Karpas-422 (cell line): ENCODE measurements at regions not wholly inside any gene's neighbourhood (a gene's known extent, or its start where the extent isn't known, plus 50 kb on each side); places are given as distances from the start of the nearest gene placed in this dataset.

Source experiments
- DNase-seq: peaks from one replicate; pipeline ENCODE4 v3.0.0-alpha.2; 2015
- H2AFZ ChIP-seq: fragments of 200-600 bp; sonication (generic); 2 replicates; pipeline ENCODE4 v1.6.1; 2014; ENCODE audit warnings: antibody characterized with exemption, low read length, mixed read lengths
- H3K27ac ChIP-seq: fragments of 200-600 bp; sonication (generic); 2 replicates; pipeline ENCODE4 v1.5.1; 2014; ENCODE audit warnings: mild to moderate bottlenecking, low read length, moderate library complexity
- H3K27me3 ChIP-seq: fragments of 200-600 bp; sonication (generic); 2 replicates; pipeline ENCODE4 v1.6.1; 2014; ENCODE audit warnings: low read length, mixed read lengths
- H3K36me3 ChIP-seq: fragments of 200-600 bp; sonication (generic); 2 replicates; pipeline ENCODE4 v1.6.1; 2014; ENCODE audit warnings: low read length, mixed read lengths; ENCODE audit not compliant: insufficient read depth
- H3K4me1 ChIP-seq: fragments of 200-600 bp; sonication (generic); 2 replicates; pipeline ENCODE4 v1.6.1; 2014; ENCODE audit warnings: mild to moderate bottlenecking, low read length, mixed read lengths
- H3K4me2 ChIP-seq: fragments of 200-600 bp; sonication (generic); 2 replicates; pipeline ENCODE4 v1.6.1; 2014; ENCODE audit warnings: low read length, low read depth, mild to moderate bottlenecking; ENCODE audit not compliant: poor library complexity, severe bottlenecking
- H3K4me3 ChIP-seq: fragments of 200-600 bp; sonication (generic); 2 replicates; pipeline ENCODE4 v1.5.1; 2014; ENCODE audit warnings: mild to moderate bottlenecking, antibody characterized with exemption, low read length, mixed read lengths
- H3K79me2 ChIP-seq: fragments of 200-600 bp; sonication (generic); 2 replicates; pipeline ENCODE4 v1.6.1; 2014; ENCODE audit warnings: mild to moderate bottlenecking, low read length, mixed read lengths
- H3K9ac ChIP-seq: fragments of 200-600 bp; sonication (generic); 2 replicates; pipeline ENCODE4 v1.6.0; 2014; ENCODE audit warnings: low read length
- H3K9me2 ChIP-seq: fragments of 200-600 bp; sonication (generic), shearing (Covaris generic); replicated peaks from 2 replicates; pipeline ENCODE4 v1.6.0; 2014; ENCODE audit warnings: mild to moderate bottlenecking, low read length, moderate library complexity; ENCODE audit not compliant: insufficient read depth
- H3K9me3 ChIP-seq: fragments of 300-700, 200-600 bp; sonication (generic); 2 replicates; pipeline ENCODE4 v1.6.1; 2014; ENCODE audit warnings: low read length, mixed read lengths
- H4K20me1 ChIP-seq: fragments of 200-600 bp; sonication (generic); 2 replicates; pipeline ENCODE4 v1.6.1; 2014; ENCODE audit warnings: mild to moderate bottlenecking, antibody characterized with exemption, low read length, low read depth; ENCODE audit not compliant: insufficient read depth

DNA sequence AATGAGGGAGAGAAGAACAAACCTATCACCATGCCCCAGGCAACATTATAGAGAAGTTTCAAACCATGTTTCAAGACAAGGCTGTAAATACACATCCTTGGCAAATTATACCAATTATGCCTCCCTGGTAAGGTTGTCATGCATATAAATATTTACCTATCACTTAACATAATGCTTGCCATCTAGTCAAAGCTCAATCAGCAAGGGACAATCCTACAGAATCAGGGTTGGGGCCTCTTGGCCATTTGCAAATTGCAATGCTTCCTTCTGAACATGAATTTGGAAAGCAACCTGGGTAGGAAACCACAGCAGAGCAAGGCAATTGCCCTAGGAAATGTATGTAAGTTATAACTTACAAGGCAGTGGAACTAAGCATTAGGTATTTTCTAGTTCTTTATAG, 907.2 kb upstream of the CDH2 start:
- no peak overlapping the region for H3K4me3 ChIP-seq
- no peaks in the 10 kb centered on the region for H4K20me1 ChIP-seq
- no peak overlapping the region for H2AFZ ChIP-seq
- H3K4me2 ChIP-seq = no peak overlapping the region
- no peaks in the 10 kb centered on the region for H3K79me2 ChIP-seq
- H3K27me3 ChIP-seq = no peaks in the 10 kb centered on the region
- H3K36me3 ChIP-seq = no peaks in the 10 kb centered on the region
- H3K9me2 ChIP-seq = no peaks in the 10 kb centered on the region
- H3K27ac ChIP-seq = no peak overlapping the region
- no peaks in the 10 kb centered on the region for H3K4me1 ChIP-seq
- no peak for DNase-seq
- H3K9me3 ChIP-seq = peaks cover 35% of the 10 kb centered on the region
- H3K9ac ChIP-seq = no peak overlapping the region

DNA sequence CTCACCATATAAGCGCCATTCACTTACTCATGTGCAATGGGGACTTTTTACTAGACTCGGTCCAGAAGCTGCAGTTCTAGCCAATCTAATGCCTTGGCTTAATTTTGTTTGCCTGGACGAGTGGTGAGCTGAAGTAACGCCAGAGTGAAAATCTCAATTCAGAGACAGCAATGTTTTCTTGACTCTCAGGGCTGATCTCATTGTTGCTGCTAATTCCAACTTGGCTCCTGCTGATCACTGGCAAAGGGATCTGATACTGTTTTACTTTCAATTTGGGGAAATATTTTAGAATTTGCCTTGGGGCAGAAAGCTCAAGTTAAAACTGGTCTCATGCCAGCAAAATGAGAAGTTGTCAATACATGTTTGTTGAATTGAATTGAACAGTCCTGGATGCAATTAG, 906.6 kb upstream of the CDH2 start:
- no peaks in the 10 kb centered on the region for H3K36me3 ChIP-seq

GRCh38 chr18:29080946-29081345, 904.0 kb upstream of the CDH2 start:
- Histone ChIP-seq H4K20me1 (no peaks in the 10 kb centered on the region), H3K4me2 (no peak overlapping the region), H2AFZ (no peak overlapping the region), H3K27me3 (no peaks in the 10 kb centered on the region), H3K4me1 (no peaks in the 10 kb centered on the region), H3K9me2 (no peaks in the 10 kb centered on the region), H3K9ac (no peak overlapping the region), H3K36me3 (no peaks in the 10 kb centered on the region), H3K27ac (no peak overlapping the region), H3K79me2 (no peaks in the 10 kb centered on the region), H3K9me3 (peaks cover 29% of the 10 kb centered on the region), H3K4me3 (no peak overlapping the region)
- no peak for DNase-seq

More for the DNA sequence above, 906.6 kb upstream of the CDH2 start:
- no peak overlapping the region for H3K27ac ChIP-seq
- peaks cover 36% of the 10 kb centered on the region for H3K9me3 ChIP-seq
- no peaks in the 10 kb centered on the region for H3K79me2 ChIP-seq
- no peak overlapping the region for H3K4me2 ChIP-seq
- DNase-seq = no peak
- H3K9me2 ChIP-seq = no peaks in the 10 kb centered on the region
- H4K20me1 ChIP-seq = no peaks in the 10 kb centered on the region
- no peaks in the 10 kb centered on the region for H3K4me1 ChIP-seq
- H3K27me3 ChIP-seq = no peaks in the 10 kb centered on the region
- H2AFZ ChIP-seq = no peak overlapping the region
- H3K4me3 ChIP-seq = no peak overlapping the region
- H3K9ac ChIP-seq = no peak overlapping the region

DNA sequence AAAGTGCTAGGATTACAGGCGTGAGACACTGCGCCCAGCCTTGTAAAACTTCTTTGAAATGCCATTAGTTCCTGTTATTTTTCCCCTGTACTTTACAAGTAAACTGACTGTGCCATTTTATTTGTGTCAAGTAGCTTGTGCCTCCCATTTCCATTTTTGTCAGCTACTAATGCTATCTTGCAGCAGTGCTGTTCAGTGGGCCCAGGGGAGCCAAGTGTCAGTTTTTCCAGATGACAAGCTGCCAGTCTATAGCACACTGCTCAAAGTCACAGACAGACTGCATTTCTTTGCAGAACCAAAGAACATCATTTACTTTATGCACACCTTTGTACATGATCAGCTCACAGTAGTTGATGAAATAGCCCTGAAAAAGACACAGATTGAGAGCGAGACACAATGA, 901.3 kb upstream of the CDH2 start:
- H3K79me2 ChIP-seq = no peaks in the 10 kb centered on the region
- no peak overlapping the region for H3K9ac ChIP-seq
- no peak overlapping the region for H3K4me2 ChIP-seq
- no peak overlapping the region for H2AFZ ChIP-seq
- H3K27me3 ChIP-seq = no peaks in the 10 kb centered on the region
- DNase-seq = no peak
- no peak overlapping the region for H3K27ac ChIP-seq
- H3K36me3 ChIP-seq = no peaks in the 10 kb centered on the region
- H3K9me3 ChIP-seq = peaks cover 36% of the 10 kb centered on the region; the same call in 1 of the 2 replicates
- no peaks in the 10 kb centered on the region for H3K4me1 ChIP-seq
- H3K4me3 ChIP-seq = no peak overlapping the region
- no peaks in the 10 kb centered on the region for H4K20me1 ChIP-seq
- H3K9me2 ChIP-seq = no peaks in the 10 kb centered on the region

DNA sequence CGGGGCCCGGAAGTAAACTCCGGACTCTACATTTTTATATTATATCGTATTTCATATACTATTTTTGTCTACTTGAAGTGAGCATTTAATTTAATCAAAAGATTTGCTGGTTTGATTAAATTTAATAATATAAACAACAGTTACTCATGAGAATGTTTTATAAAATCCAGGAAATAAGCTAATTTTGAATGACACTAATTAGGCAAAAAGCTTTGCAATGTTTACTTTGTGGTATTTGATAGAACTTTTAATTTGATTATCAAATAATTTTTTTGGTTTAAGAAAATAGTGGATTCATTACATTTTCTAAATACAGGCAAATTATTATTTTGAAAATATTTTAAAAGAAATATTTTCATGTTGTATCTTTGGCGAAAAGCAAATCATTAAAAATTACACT, 900.4 kb upstream of the CDH2 start:
- H3K4me2 ChIP-seq = no peak overlapping the region
- no peaks in the 10 kb centered on the region for H4K20me1 ChIP-seq
- H2AFZ ChIP-seq = no peak overlapping the region
- H3K9ac ChIP-seq = no peak overlapping the region
- no peak overlapping the region for H3K27ac ChIP-seq
- H3K4me3 ChIP-seq = no peak overlapping the region
- no peaks in the 10 kb centered on the region for H3K9me2 ChIP-seq
- peaks cover 32% of the 10 kb centered on the region; the same call in 1 of the 2 replicates for H3K9me3 ChIP-seq
- no peaks in the 10 kb centered on the region for H3K27me3 ChIP-seq
- no peak for DNase-seq
- H3K4me1 ChIP-seq = no peaks in the 10 kb centered on the region
- H3K36me3 ChIP-seq = no peaks in the 10 kb centered on the region
- H3K79me2 ChIP-seq = no peaks in the 10 kb centered on the region

GRCh38 chr18:29076645-29077044, 899.7 kb upstream of the CDH2 start:
- no peaks in the 10 kb centered on the region for H3K9me2 ChIP-seq

DNA sequence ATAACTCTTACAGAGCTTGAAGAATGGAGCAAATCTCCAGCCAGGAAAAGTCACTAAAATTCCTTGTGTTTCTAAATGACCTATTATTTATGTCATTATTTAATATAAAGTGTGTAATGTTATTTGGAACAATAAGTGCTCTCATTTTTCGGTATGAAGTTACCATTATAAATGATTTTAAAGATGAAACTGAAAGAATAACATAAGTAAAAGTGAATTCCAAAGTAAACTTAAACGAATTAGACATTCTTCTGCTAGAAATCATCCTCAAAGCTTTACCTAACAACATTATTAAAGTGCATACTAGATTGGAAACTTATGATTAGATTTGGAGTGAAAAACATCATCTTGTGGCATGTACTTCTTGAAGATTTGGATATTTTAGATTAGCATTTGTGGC, 897.2 kb upstream of the CDH2 start:
- peaks cover 39% of the 10 kb centered on the region for H3K9me3 ChIP-seq
- no peaks in the 10 kb centered on the region for H4K20me1 ChIP-seq
- no peaks in the 10 kb centered on the region for H3K4me1 ChIP-seq

More at GRCh38 chr18:29076645-29077044, 899.7 kb upstream of the CDH2 start:
- no peaks in the 10 kb centered on the region for H3K4me1 ChIP-seq
- H3K4me3 ChIP-seq = no peak overlapping the region
- H3K36me3 ChIP-seq = no peaks in the 10 kb centered on the region
- H4K20me1 ChIP-seq = no peaks in the 10 kb centered on the region
- H3K27ac ChIP-seq = no peak overlapping the region
- peaks cover 39% of the 10 kb centered on the region; the same call in 1 of the 2 replicates for H3K9me3 ChIP-seq
- H2AFZ ChIP-seq = no peak overlapping the region
- no peak overlapping the region for H3K4me2 ChIP-seq
- no peaks in the 10 kb centered on the region for H3K27me3 ChIP-seq
- H3K79me2 ChIP-seq = no peaks in the 10 kb centered on the region
- H3K9ac ChIP-seq = no peak overlapping the region
- no peak for DNase-seq

GRCh38 chr18:29071869-29072268, 894.9 kb upstream of the CDH2 start:
- no peak overlapping the region for H3K27ac ChIP-seq
- no peaks in the 10 kb centered on the region for H3K79me2 ChIP-seq
- DNase-seq = no peak

More for the DNA sequence above, 897.2 kb upstream of the CDH2 start:
- Histone ChIP-seq H3K79me2 (no peaks in the 10 kb centered on the region), H3K9ac (no peak overlapping the region), H3K9me2 (no peaks in the 10 kb centered on the region), H3K4me3 (no peak overlapping the region), H3K4me2 (no peak overlapping the region), H3K36me3 (no peaks in the 10 kb centered on the region), H3K27me3 (no peaks in the 10 kb centered on the region), H2AFZ (no peak overlapping the region), H3K27ac (no peak overlapping the region)
- DNase-seq = no peak

GRCh38 chr18:29063346-29063745, 886.4 kb upstream of the CDH2 start:
- H3K9me2 ChIP-seq = no peaks in the 10 kb centered on the region
- H3K27me3 ChIP-seq = no peaks in the 10 kb centered on the region
- DNase-seq = no peak
- peaks cover 34% of the 10 kb centered on the region for H3K9me3 ChIP-seq
- H3K27ac ChIP-seq = no peak overlapping the region
- no peaks in the 10 kb centered on the region for H3K4me1 ChIP-seq
- no peak overlapping the region for H3K9ac ChIP-seq
- no peak overlapping the region for H3K4me2 ChIP-seq
- H2AFZ ChIP-seq = no peak overlapping the region
- H3K36me3 ChIP-seq = no peaks in the 10 kb centered on the region
- no peaks in the 10 kb centered on the region for H3K79me2 ChIP-seq
- no peak overlapping the region for H3K4me3 ChIP-seq
- no peaks in the 10 kb centered on the region for H4K20me1 ChIP-seq

More at GRCh38 chr18:29071869-29072268, 894.9 kb upstream of the CDH2 start:
- Histone ChIP-seq H3K4me2 (no peak overlapping the region), H3K9me3 (peaks cover 49% of the 10 kb centered on the region), H3K27me3 (no peaks in the 10 kb centered on the region), H3K4me3 (no peak overlapping the region), H3K9me2 (no peaks in the 10 kb centered on the region), H3K36me3 (no peaks in the 10 kb centered on the region), H3K4me1 (no peaks in the 10 kb centered on the region), H4K20me1 (no peaks in the 10 kb centered on the region), H2AFZ (no peak overlapping the region), H3K9ac (no peak overlapping the region)
